ENCODE measurements at regions not wholly inside any gene's neighbourhood (a gene's known extent, or its start where the extent isn't known, plus 50 kb on each side); places are given as distances from the start of the nearest gene placed in this dataset.

- no peak overlapping the region for H3K27ac ChIP-seq (ENCODE audit: low read depth in 1 of 2, low read length in 1 of 2)
- peaks cover 0 to 2% (median 0%) of the 10 kb centered on the region in 4 donors for H3K9me3 ChIP-seq (ENCODE audit: control insufficient read depth in 4 of 4, insufficient read depth in 3 of 4, low read length in 3 of 4)
- H3K9ac ChIP-seq (ENCODE audit: insufficient read depth in 1 of 2, low read length in 2 of 2): no peak overlapping the region
- peaks cover 0 to 5% (median 0%) of the 10 kb centered on the region in 5 donors for H3K4me1 ChIP-seq (ENCODE audit: control insufficient read depth in 5 of 5, insufficient read depth in 5 of 5, low read length in 5 of 5)
- no peak for TF ChIP-seq CTCF (IDR thresholded peaks at IDR 0.05; ENCODE audit: control extremely low read depth, extremely low read depth)
- DNase-seq: no peak
- H3K36me3 ChIP-seq (ENCODE audit: control insufficient read depth in 4 of 4, insufficient read depth in 4 of 4, low read length in 4 of 4): no peaks in the 10 kb centered on the region
- WGBS, 2 donors: 96 to 98% methylated on average over 2 of the region's 2 CpGs
- no peaks in the 10 kb centered on the region for H3K27me3 ChIP-seq (ENCODE audit: control insufficient read depth in 3 of 3, insufficient read depth in 3 of 3, low read length in 2 of 3)
- no peak for ATAC-seq (ENCODE audit: insufficient read depth, low FRiP score)
- no peak overlapping the region for H3K4me3 ChIP-seq
Observed at GRCh38 chr2:39929531-39929930, 150.5 kb upstream of the THUMPD2 start.

DNA sequence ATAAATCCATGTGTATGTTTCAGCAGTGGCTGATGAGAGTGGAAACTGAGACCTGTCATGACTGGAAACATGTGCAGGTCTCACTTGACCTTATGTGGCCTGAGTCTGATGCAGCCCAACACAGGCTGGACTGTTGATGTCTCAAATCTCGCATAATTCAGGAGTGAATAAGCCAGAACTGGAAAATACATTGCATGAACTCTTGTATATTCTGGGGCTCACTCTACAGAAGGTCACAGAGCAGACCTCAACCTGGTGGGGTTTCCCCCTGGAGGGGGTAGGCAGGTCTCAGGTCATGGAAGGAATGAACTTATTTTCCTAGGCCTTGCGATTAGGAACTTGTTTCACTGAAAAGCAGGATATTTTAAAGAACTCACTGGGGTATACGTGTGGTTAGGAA, 146.3 kb upstream of the THUMPD2 start:
- H3K9ac ChIP-seq (ENCODE audit: insufficient read depth in 1 of 2, low read length in 2 of 2): no peak overlapping the region
- TF ChIP-seq CTCF (IDR thresholded peaks at IDR 0.05; ENCODE audit: control extremely low read depth, extremely low read depth): no peak
- WGBS, 2 donors: 91 to 96% methylated on average over 3 of the region's 3 CpGs
- H3K4me1 ChIP-seq (ENCODE audit: control insufficient read depth in 5 of 5, insufficient read depth in 5 of 5, low read length in 5 of 5): no peaks in the 10 kb centered on the region
- H3K27ac ChIP-seq (ENCODE audit: low read depth in 1 of 2, low read length in 1 of 2): no peak overlapping the region
- peaks cover 0 to 3% (median 0%) of the 10 kb centered on the region in 4 donors for H3K9me3 ChIP-seq (ENCODE audit: control insufficient read depth in 4 of 4, insufficient read depth in 3 of 4, low read length in 3 of 4)
- DNase-seq (no peak), ATAC-seq (ENCODE audit: insufficient read depth, low FRiP score) (no peak)
- no peaks in the 10 kb centered on the region for H3K27me3 ChIP-seq (ENCODE audit: control insufficient read depth in 3 of 3, insufficient read depth in 3 of 3, low read length in 2 of 3)
- no peaks in the 10 kb centered on the region for H3K36me3 ChIP-seq (ENCODE audit: control insufficient read depth in 4 of 4, insufficient read depth in 4 of 4, low read length in 4 of 4)
- no peak overlapping the region for H3K4me3 ChIP-seq

DNA sequence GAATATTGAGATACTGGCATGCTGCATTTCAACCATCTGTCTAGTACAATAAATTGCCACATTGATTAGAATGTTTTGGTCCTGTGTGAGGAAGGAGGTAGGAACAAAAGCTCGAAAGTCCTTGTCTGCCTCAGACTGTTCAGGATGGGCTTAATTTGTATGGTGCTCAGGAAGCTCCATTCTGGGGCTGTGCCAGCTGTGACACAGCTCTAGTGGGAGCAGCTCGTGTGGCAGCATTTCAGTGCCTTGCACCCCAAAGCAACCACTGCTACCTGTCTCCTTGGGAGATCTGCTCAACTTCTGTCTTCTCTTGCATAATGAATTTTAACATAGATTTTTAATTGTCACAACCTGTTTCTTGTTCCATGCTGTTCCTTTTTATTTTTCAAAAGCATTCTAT, 144.4 kb upstream of the THUMPD2 start:
- Histone ChIP-seq H3K4me3 (no peak overlapping the region), H3K9me3 (ENCODE audit: control insufficient read depth in 4 of 4, insufficient read depth in 3 of 4, low read length in 3 of 4) (peaks cover 0 to 6% (median 0%) of the 10 kb centered on the region in 4 donors), H3K9ac (ENCODE audit: insufficient read depth in 1 of 2, low read length in 2 of 2) (no peak overlapping the region), H3K36me3 (ENCODE audit: control insufficient read depth in 4 of 4, insufficient read depth in 4 of 4, low read length in 4 of 4) (no peaks in the 10 kb centered on the region), H3K27ac (ENCODE audit: low read depth in 1 of 2, low read length in 1 of 2) (no peak overlapping the region), H3K4me1 (ENCODE audit: control insufficient read depth in 5 of 5, insufficient read depth in 5 of 5, low read length in 5 of 5) (no peaks in the 10 kb centered on the region), H3K27me3 (ENCODE audit: control insufficient read depth in 3 of 3, insufficient read depth in 3 of 3, low read length in 2 of 3) (no peaks in the 10 kb centered on the region)
- no peak for TF ChIP-seq CTCF (IDR thresholded peaks at IDR 0.05; ENCODE audit: control extremely low read depth, extremely low read depth)
- ATAC-seq (ENCODE audit: insufficient read depth, low FRiP score) (no peak), DNase-seq (no peak)
- WGBS, 2 donors: 46 to 73% methylated on average over 2 of the region's 2 CpGs

DNA sequence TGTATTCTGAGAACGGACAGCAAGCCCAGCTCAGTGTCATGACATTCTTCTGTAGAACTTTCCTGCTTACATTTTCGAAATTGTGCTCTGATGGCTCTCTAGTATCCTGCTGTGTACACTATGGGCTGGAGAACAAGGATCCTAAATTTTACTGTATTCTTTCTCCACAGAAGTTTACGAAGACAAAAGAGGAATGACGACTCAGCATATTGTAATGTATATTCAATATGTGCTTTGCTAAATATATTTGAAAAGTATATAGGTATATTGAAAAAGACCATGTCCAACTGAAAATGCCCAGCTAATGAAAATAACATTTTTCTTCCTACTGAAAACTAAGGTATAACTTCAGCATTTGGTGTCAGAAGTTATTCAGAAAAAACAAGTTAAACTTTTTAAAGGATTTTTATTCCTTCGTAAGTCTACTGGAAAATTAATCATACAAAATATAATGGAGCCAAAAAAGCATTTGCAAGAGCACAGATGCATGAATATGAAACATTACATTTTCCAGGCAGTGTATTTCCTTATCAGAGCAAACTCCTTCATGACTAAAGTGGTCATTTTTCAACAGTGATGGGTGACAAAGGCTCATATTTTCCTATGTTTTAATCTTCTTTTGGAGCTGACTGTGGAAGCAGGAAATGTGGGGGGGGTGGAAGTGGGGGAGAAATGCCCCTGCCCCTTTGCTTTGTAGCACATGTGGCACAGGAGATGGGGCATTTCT, 143.8 kb upstream of the THUMPD2 start:
- Histone ChIP-seq H3K36me3 (ENCODE audit: control insufficient read depth in 4 of 4, insufficient read depth in 4 of 4, low read length in 4 of 4) (no peaks in the 10 kb centered on the region), H3K4me3 (no peak overlapping the region), H3K9ac (ENCODE audit: insufficient read depth in 1 of 2, low read length in 2 of 2) (no peak overlapping the region), H3K27me3 (ENCODE audit: control insufficient read depth in 3 of 3, insufficient read depth in 3 of 3, low read length in 2 of 3) (no peaks in the 10 kb centered on the region), H3K27ac (ENCODE audit: low read depth in 1 of 2, low read length in 1 of 2) (no peak overlapping the region), H3K9me3 (ENCODE audit: control insufficient read depth in 4 of 4, insufficient read depth in 3 of 4, low read length in 3 of 4) (peaks cover 0 to 5% (median 0%) of the 10 kb centered on the region in 4 donors), H3K4me1 (ENCODE audit: control insufficient read depth in 5 of 5, insufficient read depth in 5 of 5, low read length in 5 of 5) (no peaks in the 10 kb centered on the region)
- WGBS, 2 donors: 86 to 90% methylated on average over 5 of the region's 5 CpGs
- ATAC-seq (ENCODE audit: insufficient read depth, low FRiP score) (no peak), DNase-seq (no peak)
- no peak for TF ChIP-seq CTCF (IDR thresholded peaks at IDR 0.05; ENCODE audit: control extremely low read depth, extremely low read depth)

Data from lung (tissue), 11 donors.